ENCODE measurements at regions not wholly inside any gene's neighbourhood (a gene's known extent, or its start where the extent isn't known, plus 50 kb on each side); places are given as distances from the start of the nearest gene placed in this dataset.

DNA sequence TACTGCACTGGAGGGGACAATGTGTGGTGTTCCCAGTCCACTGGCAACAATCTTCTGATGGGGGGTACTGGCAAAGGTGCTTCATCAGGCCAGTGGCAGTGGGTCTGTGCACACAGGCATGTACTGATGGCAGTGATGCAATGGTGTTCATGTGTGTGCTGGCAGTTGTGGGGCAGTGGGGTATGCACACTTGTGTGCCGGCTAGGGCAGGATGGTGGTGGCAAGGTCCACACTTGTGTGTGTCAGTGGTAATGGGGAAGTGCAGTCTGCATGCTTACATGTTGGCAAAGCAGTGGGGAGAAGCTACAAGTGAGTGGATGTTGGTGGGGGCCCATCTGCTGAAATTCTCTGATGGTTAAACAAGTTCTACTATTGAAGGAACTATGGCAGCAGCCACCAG is 504.6 kb upstream of the ZNF462 start:
- no peak for DNase-seq

GRCh38 chr9:106376689-106377088 is 486.3 kb upstream of the ZNF462 start:
- no peak for DNase-seq

GRCh38 chr9:106383072-106383471 is 479.9 kb upstream of the ZNF462 start:
- no peak for DNase-seq

DNA sequence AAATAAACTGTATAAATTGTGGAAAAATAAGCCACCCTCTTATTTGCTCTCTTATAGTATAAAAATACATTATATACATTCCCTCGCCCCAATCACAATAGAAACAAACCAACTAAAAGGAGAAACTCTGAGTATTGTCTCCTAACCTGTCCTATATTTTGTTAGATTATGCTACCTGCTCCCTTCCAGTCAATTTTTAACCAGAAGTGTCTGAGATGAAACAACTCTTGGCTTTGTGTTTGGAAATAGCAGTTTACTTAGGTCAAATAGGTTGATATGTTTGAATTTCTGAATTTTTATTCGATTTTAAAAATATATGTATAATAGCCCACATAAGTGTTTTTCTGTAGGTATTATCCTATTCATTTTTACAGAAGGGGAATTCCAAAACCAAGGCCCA is 475.0 kb upstream of the ZNF462 start:
- no peak for DNase-seq

DNA sequence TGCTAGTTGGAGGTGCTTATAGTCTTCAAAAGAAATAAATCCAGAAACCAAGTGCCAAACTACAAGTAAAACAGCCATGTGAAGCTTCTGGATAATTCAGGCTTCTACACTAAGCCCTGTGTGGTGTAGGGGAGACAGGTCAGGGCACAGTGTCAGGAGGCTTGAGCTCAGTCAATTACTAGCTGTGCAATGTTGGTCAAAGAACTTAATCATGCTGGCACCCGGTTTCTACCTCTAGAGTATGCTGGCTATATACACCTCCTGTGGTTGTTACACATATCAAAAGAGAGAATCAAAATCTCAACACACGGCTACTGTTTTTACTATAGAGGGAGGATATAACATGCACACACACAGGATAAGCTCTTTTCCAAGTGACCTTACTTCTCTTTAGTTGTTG is 469.7 kb upstream of the ZNF462 start:
- no peak for DNase-seq

- DNase-seq = no peak
Measured at GRCh38 chr9:106400170-106400569, 462.8 kb upstream of the ZNF462 start.

DNA sequence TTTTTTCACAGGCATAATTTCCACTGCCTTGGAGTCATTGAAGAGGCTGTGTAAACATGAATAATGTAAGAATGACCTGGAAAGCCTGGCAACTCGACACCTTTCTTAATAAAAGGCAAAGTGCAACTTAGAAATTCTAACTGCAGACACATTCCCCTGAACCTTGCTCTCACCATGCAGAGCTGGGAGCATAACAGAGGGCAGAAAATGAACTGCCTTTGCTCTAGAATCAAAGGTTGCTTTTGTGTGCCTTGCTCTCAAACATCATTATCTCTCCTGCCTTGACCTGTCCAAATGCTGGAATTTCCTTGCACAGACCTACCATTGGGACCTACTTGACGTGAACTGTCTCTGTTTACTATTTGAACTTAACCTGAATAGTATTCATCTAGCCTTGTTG is 462.0 kb upstream of the ZNF462 start:
- no peak for DNase-seq

GRCh38 chr9:106403081-106403480 is 459.9 kb upstream of the ZNF462 start:
- no peak for DNase-seq

DNA sequence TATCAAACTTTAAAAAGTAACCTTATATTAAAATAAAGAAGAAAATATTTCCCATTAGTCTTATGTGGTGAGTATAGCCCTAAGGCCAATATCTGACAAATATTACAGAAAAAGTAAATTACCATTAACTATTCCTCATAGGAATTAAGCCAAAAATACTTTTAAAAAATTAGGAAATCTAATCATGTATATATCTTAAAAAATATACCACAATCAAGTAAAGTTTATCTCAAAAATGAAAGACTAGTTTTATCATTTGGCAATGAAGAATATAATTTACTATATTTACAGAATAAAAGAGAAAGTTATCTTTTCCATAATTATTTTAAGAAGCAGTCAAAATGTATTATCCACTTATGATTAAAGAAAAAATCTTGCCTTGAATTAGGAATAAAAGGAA is 458.8 kb upstream of the ZNF462 start:
- no peak for DNase-seq

- no peak for DNase-seq
Measured at GRCh38 chr9:106405871-106406435, 457.0 kb upstream of the ZNF462 start.

DNA sequence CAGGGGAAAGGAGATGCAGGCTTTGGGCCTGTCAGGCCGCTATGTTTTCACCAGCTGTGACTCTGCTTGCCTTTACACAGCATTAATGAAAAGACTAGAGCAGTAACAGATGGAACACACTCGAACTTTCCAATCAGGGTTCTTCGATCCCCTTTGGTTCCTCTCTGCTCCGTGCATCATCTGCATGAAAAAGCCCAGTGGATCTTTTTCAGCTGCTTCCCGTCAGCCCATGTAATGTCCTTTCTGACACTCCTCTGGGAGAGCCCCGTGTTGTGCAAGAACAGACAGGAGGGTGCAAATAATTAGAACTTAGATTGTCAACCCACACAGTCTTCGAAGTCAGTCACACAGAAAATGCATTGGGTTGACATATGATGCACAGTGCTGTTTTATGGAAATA is 448.9 kb upstream of the ZNF462 start:
- no peak for DNase-seq

DNA sequence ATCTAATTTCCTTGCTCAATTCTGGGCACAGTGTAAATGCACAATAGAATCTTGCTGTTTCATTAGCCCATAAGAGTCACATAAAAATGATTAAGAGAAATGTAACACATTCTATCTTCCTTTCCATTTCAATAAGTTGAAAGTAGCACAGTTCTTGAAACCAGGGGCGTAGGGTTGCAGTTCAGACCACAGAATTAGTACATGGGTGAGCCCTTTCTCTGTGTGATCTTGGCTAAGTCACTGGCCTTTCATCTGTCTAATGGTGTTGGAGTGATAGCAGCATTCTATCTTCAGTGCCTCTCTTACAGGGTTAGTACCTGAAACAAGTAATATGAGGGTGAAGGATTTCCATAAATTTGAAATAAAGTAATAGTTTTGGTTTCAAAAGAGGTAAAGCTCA is 445.3 kb upstream of the ZNF462 start:
- no peak for DNase-seq

GRCh38 chr9:106419829-106420228 is 443.1 kb upstream of the ZNF462 start:
- DNase-seq = no peak

DNA sequence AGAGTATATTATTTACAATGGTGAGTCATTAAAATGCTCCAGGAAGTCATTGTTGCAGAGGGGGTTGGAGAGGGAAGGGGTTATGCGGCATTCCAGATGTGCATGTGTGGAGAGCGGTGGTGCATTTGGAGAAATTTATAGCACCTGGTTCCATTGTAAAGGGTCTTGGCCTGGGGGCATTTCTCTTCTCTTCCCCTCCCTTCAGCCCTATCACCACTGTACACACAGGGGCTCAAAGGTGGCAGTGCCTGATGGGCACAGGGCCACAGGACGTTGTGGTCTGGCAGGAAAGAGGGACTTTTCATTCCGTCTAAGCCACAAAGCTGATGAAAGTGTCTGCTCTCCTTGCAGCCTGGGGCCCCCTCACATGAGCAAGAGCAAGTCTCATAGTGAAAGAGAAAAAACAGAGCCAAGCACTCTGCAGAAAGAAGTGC is 442.4 kb upstream of the ZNF462 start:
- DNase-seq = no peak

GRCh38 chr9:106421772-106422171 is 441.2 kb upstream of the ZNF462 start:
- DNase-seq = no peak

GRCh38 chr9:106423575-106423974 is 439.4 kb upstream of the ZNF462 start:
- DNase-seq = no peak

DNA sequence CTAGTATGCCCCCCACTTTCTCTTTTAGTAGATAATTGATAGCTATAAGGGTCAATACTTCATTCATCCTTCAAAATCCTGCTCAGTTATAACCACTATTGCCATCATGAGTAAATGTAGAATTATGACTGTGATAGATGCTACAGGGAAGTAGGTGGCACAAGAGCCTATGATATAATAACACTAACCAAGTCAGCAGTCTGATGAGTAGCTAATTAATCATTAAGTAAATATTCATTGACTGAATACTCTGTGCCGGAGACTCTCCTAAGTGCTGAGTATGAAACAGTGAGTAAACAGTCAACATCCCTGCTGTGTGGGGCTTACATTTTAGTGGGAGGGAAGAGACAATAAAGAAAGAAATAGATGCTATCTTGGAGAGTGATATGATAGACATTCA is 430.3 kb upstream of the ZNF462 start:
- no peak for DNase-seq

- no peak for DNase-seq
Measured at GRCh38 chr9:106438928-106439327, 424.0 kb upstream of the ZNF462 start.

DNA sequence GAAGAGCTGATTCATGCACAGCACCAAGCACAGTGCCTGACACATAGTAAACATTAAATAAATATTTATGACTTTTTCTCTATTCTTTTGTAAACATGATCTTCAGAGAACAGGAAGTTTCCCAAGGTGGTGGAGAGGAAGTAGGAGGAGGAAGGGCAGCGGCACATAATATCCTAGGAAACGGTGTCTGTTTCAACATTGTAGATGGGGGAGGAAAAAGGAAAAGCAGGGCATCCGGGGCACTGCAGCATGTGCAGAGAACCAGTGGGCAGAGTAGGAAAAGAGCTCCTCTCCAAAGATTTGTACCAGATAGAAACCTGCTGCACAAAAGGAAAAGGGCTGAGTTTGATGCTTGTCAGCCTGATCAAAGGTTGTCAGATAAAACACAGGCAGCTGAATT is 421.7 kb upstream of the ZNF462 start:
- no peak for DNase-seq

- no peak for DNase-seq
Measured at GRCh38 chr9:106443520-106443919, 419.4 kb upstream of the ZNF462 start.

DNA sequence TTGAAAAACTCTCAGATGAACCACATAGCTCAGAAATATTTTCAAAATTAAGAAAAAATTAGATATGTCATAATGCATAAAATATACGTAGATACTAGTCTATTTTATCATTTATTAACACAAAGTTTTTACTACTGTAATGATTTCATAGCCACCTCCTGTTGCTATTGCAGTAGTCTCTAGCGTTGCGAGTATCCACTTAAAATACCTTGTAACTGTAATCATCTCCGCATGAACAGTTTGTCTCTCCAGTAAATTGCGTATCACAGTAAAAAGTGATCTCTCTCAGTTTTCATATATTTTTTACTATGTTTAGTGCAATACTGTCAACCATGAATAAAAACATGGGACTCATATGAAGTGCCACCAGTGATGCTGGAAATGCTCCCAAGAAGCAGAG is 417.9 kb upstream of the ZNF462 start:
- no peak for DNase-seq

DNA sequence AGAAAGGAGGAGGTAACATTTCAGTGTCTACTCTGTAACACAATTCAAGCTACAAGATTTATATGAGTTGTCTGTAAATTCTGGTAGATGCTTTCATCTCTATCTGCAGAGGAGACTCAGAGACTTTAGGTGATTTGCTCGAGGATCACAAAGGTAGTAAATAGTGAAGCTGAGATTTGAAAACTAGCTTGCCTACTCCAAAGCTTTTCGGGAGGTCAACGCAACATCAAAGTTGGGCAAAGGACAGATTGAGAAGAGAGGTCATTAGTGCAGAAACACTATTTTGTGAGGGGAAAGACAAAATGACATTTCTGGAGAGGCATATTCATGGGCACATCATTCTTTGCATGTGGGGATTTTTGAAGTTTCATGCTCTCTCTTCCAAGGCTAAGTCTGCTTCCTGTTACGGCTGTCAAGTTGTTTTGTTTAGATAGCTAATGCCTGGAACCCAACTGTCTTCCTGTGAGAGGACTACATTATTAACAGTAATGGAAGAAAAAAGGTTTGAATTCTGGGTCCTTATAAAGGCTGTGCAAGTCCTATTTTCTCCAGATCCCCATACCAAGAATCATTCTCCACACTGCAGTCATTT is 413.5 kb upstream of the ZNF462 start:
- DNase-seq = no peak

GRCh38 chr9:106450549-106450948 is 412.4 kb upstream of the ZNF462 start:
- DNase-seq = no peak

DNA sequence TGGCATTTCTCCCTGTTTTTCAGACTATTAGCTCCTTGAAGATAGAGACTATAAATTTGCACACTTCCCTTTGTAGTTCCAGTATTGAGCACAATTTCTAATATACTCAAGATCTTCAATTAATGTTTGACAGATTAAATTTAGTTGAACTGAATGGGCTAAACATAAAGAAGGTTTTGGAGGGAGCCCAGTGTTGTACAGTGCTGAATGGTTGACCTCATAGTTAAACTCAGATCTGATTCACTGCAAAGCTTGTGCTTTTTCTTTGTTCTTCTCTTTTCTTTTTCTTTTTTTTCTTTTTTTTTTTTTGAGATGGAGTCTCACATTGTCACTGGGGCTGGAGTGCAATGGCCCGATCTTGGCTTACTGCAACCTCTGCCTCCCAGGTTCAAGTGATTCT is 411.7 kb upstream of the ZNF462 start:
- DNase-seq = no peak

DNA sequence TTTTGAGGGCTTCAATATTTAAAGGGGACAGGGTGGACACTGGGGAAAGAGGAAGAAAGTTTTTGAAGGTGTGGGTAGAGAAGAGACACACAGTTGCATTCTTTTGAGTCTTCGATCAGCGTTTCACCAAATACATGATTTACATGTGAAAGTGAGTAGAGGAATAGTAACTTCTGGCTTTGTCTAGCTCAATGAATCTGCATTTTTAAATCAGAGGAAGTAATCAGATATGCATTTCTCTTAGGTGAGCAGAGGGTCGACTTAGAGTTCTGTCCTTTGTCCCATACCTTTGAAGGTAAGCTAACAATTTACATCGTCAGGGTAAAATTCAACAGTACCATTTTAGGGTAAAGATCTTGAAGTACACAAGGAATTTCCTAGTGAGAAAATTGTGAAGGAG is 406.4 kb upstream of the ZNF462 start:
- DNase-seq = no peak
